Fibroblast of the conjunctiva (primary cell): ENCODE measurements at regions not wholly inside any gene's neighbourhood (a gene's known extent, or its start where the extent isn't known, plus 50 kb on each side); places are given as distances from the start of the nearest gene placed in this dataset.
"Not testable (repeated sequence)": the region's sequence is repeated elsewhere in the genome, so short reads cannot be mapped to it uniquely, and the experiment has no call there.

Source experiments
- DNase-seq: peaks from one replicate; pipeline ENCODE4 v3.0.0-alpha.2; 2010; ENCODE audit warnings: low read depth

DNA sequence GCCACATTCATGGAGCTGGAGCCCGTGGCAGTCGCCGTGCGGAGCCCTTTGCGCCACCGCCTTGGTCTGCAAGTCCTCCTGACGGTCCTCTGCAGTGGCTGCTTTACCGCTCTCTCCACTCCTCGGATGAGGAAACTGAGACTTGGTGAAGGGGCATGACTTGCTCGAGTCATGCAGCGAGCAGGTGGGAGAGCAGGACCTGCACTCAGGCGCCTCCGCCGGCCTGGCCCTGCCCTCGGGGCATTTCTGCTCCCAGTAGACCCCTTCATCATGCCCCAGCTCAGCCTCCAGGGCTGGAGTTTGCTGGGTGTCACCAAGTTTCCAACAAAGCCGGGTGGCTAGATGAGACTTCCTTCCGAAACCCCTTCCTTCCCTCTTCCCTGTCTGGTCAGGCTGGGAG, 100.0 kb upstream of the TARDBP start:
- DNase-seq: no peak

DNA sequence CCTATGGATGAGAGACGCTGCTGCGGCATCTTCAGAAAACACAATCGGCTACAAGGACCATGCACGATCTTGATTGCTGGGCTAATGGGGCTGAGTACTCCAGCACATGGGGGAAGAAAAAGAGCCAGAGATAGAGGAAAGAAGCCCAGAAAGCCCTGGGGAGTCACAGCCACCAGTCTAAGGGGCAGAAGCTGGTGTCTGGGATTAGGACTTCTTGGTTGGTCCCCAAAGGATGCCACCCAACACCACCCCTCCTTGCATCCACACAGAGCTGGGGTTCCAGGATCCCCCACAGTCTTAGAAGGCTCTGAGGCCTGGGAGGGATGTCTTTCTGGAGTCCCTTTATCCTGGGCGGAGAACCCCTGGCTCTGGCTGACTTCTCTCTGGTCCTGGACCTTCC, 98.4 kb upstream of the TARDBP start:
- DNase-seq: no peak

DNA sequence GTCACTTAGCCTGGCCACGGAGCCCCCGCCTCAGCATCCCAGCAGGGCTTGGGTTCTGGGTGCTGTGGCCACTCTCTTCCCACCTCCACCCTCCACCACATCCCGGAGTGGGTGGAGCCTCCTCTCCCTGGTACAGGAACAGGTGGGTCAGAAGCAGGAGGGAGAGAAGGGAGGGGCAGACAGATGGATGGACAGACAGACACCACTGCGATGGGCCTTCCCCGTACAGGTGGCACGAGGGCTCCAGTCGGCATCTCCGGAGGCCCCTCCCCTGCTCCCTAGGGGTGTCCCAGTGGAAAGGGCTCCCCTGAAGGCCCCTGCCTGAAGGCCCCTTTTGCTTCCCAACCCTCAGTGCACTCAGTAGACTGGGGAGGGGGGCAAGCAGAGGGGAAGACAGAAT, 96.9 kb upstream of the TARDBP start:
- DNase-seq: no peak

DNA sequence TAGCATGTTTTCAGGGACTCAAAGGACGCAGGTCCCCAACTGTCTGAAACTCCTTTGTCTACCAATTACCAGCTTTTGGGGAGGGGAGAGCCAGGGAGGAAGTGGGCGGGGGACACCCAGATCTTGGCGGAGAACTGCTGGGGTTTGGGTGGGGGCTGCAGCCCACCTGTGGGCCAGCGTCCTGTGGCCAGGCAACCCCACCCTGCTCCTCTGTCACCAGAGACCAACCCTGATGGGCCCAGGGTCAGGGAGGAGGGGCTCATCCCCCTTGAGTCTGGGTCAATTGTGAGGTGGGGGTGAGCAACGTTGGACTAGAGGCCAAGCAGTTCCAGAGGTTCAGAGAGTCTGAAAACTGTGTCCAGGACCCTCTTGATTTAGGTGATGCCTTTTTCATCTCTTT, 96.1 kb upstream of the TARDBP start:
- no peak for DNase-seq

DNA sequence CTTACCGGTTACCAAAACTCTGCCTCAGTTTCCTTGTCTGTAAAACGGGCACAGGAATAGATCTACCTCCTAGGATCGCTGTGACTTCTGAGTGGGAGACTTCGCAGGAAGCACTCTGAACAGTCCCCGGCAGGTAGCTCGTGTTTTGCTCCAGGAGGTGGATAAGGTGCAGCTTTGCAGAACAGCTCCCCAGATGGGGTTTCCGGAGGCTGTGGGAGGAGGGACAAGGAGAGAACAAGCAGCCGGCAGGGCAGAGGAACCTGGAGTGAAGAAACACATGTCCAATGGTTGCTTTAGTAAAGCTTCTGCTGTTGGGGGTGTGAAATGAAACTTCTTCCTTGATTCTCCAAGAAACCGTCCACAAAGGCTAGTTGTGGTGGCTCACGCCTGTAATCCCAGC, 95.5 kb upstream of the TARDBP start:
- DNase-seq: no peak

DNA sequence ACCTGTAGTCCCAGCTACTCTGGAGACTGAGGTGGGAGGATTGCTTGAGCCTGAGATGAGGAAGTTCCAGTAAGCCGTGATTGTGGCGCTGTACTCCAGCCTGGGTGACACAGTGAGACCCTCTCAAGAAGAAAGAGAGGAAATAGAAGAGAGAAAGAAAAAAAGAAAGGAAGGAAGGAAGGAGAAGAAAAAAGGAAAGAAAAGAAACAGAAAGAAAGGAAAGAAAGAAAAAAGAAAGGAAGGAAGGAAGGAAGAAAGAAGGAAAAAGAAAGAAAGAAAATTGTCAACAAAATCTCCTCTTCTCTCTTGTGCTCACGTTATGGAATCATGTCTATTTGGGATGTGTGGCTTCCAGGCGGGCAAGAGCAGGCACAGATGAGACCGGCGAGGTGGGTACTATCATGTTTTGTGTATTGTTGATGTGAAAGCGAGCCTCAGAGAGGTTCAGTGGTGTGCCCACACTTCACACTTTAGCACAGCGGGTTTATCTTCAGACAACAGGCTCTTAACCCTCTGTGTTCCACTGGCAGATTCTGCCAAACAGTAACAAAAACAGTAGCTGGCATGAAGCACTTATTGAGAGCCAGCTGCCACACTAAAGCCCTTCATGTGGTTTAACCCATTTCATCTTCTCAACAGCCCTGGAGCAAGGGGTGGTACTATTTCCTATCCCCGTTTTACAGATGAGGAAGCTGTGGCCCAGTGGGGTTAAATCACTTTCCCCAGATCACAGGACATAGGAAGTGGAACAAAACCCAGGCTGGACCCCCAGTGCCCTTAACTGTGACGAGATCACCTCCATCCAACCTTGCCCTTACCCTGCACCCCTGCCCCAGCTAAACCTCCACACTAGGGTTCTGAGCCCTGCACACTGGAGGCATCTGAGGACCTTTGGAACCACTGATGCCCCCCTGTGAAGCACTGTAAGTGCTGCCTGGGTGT, 94.7 kb upstream of the TARDBP start:
- DNase-seq: no peak

DNA sequence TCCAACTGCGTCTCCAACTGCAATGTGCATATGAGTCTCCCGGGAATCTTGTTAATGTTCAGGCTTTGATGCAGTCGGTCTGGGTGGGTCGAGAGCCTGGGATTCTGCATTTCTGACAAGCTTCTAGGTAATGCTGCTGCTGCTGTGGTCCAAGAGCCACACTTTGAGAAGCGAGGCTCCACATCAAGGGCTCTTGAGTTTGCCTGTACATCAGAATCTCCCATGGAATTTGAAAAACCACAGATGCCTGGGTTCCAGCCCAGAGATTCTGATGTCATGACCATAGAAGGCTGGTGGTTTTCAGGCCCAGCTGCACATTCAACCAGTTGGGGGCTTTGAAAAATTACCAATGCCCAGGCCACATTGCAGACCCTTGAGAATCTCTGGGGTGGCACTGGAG, 93.9 kb upstream of the TARDBP start:
- no peak for DNase-seq

DNA sequence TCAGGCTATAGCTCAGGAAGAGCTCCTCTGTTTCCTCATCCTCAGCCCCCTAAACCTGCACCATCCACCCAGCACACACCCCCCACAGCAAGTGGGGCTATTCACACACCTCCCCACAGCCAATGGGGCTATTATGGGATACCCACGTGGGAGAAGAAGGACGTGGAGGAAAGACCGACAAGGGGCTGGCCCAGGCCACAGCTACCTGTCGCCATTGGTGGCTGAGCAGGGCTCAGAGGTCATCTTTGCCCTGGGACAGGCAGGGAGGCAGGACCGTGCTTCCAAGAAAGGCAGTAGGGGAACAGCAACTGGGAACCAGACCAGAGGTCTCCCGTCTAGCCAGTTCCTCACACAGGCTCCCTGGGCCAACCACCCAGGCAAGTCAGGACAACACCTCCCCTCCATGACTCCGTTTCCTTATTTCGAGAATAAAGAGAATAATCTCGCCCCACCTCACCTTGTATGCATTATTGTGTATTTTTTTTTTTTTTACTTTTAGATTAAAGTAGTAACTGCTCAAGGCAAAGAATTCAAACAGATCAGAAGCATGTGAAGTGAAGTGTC, 92.3 kb upstream of the TARDBP start:
- no peak for DNase-seq

DNA sequence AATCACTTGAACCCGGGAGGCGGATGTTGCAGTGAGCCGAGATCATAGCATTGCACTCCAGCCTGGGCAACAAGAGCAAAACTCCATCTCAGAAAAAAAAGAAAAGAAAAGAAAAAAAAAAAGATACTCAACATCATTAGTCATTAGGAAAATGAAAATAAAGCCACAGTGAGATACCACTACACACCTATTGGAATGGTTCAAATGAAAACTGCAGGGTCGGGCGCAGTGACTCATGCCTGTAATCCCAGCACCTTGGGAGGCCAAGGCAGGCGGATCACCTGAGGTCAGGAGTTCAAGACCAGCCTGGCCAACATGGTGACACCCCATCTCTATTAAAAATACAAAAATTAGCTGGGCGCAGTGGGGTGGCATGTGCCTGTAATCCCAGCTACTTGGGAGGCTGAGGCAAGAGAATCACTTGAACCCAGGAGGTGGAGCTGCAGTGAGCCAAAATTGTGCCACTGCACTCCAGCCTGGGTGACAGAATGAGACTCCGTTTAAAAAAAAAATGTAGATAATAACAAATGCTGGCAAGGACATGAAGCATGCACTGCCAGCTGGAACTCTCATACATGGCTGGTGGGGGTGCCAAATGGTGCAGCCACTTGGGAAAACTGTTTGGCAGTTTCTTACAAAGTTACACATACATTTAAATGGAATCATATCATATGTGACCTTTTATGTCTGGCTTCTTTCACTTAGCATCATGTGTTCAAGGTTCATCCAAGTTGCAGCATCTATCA, 90.0 kb upstream of the TARDBP start:
- DNase-seq: not testable (repeated sequence)

DNA sequence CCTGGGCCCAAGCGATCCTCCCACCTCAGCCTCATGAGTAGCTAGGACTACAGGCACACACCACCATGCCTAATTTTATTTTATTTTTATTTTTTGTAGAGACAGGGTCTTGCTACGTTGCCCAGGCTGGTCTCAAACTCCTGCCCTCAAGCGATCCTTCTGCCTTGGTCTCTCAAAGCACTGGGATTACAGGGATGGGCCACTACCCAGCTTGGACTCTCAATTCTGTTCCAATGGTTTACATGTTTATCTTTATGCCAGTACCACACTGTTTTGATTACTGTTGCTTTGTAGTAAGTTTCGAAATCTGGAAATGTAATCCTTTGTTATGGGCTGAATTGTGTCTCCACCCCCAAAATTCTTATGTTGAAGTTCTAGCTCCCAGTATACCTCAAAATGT, 88.4 kb upstream of the TARDBP start:
- no peak for DNase-seq

DNA sequence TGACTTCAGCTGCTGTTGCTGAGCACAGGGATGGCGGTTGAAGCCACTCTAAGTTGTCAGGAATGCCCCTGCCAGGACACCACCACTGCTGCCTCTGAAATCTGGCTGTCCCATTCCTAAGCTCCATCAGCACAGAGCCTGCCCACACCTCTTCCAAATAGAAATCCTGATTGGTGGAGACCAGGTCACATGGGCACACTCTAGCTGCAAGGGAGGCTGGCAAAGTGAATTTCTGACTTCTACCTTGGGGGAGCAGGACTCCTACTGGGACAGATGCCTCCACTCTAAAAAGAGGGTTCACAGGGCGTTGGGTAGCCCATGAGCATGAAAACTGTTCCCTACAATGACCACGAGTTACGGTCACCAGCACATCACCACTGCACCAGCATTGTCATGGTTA, 83.8 kb upstream of the TARDBP start:
- DNase-seq: no peak

DNA sequence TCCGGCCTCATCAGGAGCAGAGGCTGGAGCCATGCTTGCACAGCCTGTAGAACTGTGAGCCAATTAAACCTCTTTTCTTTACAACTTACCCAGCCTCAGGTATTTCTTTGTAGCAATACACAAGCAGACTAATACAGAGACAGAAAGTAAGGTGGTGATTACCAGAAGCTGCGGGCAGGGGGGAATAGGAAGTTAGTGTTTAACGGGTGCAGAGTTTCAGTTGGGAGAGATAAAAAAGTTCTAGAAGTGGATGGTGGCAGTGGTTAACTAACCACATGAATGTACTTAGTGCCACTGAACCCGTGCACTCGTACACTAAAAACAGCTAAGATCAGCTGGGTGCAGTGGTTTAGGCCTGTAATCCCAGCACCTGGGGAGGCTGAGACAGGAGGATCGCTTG, 80.4 kb upstream of the TARDBP start:
- no peak for DNase-seq

DNA sequence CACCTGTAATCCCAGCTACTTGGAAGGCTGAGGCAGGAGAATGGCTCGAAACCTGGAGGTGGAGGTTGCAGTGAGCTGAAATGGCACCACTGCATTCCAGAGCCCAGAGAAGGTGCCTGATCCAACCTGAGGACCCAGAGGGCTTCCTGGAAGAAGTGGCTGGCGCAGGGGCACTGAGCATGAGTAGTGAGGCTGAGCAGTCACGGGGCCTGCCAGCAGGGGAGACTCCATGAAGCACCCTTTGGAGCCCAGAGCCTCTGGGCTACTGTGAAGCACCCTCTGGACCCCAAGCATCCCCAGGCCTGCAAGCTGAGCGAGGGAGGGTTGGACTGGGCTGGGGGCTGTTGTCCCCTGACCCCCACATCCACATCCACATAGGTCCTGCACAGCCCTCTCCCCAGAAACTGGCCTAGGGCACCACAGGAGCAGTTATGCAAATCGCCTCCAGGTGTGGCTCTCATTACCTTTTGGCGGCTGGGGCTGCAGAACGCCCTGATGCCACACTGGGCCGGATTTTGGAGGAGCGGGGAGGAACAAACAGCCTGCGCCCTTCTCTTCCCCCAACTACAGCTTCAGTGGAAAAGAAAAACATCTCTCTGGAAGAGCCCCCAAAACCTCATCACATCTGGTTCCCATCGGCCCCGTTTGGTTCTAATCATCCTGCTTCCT, 78.2 kb upstream of the TARDBP start:
- DNase-seq: no peak

DNA sequence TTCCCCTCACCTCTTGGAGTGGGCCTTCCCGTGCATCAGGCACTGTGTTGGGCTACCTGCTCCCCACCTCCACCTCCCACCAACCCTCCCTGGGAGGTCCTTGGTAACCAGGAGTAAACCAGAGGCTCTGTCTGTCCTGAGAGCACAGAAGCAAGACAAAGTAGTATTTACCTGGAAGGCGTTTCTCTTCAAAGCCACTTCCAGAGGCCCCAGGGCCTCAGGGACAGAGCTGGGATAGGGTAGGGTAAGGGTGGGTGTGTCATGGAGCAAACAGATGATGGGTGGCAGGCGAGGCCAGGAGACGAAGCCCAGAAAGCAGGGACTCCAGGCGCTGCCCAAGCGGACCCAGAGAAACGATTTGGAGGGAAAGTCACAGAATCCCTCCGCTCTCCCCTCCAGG, 77.2 kb upstream of the TARDBP start:
- no peak for DNase-seq

DNA sequence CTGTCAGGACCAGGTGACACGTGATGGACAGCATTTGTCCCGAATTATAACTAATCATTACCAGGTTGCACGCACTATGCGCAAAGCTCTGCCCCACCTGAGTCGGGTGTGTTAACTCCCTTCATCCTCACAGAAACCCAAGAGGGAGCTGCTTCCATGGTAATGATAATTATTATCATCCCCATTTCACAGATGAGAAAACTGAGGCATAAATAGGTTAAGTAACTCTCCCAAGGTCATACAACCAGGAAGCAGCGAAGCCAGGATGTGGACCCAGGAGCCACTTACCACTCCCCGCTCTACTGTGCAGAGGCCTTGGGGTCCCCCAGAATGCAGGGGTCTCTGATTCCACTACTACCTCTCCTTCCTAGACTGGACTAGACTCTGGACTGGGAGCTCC, 76.7 kb upstream of the TARDBP start:
- no peak for DNase-seq

DNA sequence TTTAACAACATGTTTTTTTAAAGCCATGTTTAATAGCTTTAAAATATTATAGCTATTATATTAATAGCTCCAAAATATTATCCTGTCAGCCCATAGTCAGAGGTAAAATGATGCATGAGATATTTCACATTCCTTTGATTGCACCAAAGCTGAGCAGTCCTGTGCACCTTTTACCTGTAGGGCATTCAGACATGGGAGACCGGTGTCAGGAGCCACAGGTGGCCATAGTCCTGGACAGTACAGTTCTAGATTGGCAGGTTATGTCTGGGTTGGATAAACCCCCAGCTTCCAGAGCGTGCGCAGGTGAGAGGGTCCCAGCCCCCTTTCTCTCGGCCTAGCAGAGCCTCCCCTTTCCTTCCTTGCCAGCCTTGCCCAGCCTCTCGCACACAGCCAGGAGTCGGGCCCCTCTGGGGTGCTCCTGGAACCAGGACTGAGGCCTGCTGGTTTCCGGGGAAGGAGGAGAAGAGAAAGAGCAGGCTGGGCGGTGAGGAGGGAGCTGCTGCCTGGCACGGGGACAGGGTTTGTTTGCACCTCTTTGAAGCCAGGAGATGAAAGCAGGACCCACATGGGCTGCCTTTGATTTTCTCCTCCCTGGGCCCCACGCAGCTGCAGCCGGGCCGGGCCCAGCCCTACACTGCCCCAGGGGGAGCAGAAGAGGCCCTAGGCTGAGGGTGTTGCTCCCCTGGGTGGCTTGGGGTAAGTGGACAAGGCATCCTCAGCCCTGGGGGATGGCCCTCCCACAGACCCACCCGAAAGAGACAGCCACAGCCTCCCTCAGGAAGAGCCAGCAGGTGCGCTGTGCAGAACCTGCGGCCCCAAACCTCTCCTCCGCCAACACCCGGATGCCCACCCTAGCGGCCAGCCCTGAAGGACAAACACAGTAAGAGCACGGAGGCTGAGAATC, 75.2 kb upstream of the TARDBP start:
- no peak for DNase-seq

DNA sequence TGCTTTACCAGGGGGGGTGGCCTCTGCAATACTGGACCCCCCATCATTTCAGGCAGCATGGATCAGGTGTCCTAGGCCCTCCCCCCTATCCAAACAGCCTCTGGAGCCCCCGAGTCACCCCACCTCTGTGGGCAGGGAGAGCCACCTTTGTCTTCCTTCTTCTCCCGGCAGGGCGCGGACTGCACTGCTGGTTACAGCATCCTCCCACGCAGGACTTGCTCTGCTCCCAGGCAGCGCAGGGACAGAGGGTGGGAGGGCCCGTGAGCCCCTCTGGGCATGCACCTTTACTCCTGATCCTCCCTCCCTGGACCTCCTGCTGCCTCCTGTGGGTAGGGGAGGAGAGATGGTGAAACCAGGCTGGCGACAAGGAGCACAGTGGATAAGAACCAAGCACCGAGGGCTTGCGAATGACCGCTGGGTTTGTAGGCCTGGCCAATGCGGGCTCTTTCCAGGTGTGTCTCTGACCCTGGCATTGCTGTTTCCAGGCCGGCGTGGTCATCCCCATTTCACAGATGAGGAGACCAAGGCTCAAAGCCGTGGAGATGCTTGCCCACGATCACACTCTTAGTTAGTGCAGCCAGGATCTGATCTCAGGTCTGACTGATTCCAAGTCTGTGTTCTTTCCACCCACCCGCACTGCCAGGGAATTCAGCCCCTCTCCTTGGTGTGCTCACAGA, 73.6 kb upstream of the TARDBP start:
- no peak for DNase-seq

DNA sequence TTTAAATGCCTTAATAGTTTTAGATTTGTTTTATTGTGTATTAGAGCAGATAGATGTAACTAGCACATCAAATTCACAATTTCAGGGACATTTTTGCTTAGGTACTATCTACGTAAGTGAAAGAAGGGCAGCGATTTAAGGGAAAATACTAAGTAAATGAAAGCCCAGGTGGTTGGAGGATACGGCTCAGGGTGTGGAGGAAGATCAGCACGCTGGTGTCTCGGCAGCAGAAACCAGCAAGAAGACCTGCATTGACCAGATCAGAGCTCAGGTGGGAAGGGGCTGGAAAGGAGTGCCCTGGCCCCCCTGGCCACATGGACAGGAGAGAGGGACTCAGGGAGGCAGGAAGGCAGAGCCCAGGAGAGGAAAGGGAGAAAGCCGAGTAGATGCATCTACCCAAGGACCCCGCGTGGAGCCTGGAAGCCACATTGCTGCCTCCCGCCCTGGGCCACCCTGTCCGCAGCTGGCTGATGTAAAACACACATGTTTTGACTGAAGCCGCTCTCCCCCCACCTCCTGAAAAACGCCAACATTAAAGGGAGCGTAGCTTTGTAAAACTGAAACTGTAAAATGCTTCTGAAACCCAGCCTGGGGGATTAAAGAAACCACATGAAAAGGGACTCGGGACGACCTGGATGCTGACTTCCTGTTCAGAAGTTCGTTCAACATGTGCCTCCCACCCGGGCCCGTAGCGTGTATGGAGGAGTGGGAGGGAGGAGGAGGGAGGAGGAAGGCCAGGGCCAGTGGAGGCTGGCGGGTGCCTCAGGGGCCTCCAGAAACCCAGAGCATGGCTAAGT, 72.6 kb upstream of the TARDBP start:
- DNase-seq: no peak

DNA sequence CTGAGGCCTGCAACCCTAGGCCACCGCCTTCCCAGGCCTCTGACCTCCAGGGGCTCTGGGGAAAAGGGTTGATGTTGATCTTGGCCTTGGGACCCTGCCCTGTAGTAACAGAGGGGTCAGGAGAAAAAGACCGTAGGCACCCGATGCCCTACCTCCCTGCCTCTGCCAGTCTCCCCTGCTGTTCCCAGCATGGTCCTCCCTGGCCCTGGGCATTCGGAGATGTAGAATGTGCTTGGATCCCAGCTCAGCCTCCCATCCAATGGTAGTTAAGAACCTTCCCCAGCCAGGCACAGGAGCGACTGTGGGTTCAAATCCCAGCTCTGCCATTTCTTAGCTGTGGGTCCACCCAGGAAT, 72.0 kb upstream of the TARDBP start:
- DNase-seq: no peak

DNA sequence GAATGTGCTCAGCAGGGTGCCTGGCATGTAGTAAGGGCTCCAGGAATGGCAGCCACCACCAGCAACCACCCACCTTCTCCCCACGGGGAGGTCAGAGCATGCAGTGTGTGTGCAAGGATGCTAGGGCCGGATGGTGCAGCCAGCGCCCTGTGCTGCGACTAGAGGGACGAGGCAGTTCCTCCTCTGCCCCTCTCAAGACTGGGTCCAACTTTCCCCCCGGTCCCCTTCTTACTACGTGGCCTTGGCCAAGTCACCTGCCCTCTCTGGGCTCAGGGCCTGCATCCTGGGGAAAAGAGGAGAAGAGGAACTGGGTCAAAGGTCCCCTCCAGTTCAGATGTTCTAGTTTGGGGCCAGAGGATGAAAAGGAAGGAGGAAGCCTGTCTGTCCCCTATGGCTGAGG, 71.6 kb upstream of the TARDBP start:
- no peak for DNase-seq
